ENCODE measurements at regions not wholly inside any gene's neighbourhood (a gene's known extent, or its start where the extent isn't known, plus 50 kb on each side); places are given as distances from the start of the nearest gene placed in this dataset.
"Not testable (repeated sequence)": the region's sequence is repeated elsewhere in the genome, so short reads cannot be mapped to it uniquely, and the experiment has no call there.

GRCh38 chr4:3596957-3597733 lies 64.9 kb upstream of the LRPAP1 start:
- DNase-seq; H3K4me1 ChIP-seq; H3K27me3 ChIP-seq (replicated peaks; ENCODE audit: control insufficient read depth, insufficient read depth, low read length); H3K9me3 ChIP-seq; H3K36me3 Mint-ChIP-seq (ENCODE audit: insufficient read depth, unreplicated experiment); POLR2A ChIA-PET; H3K4me1 Mint-ChIP-seq (ENCODE audit: low read depth, unreplicated experiment); H3K36me3 ChIP-seq (ENCODE audit: control insufficient read depth, insufficient read depth, low read length); CTCF ChIA-PET; H3K4me3 Mint-ChIP-seq (ENCODE audit: unreplicated experiment); intact Hi-C loops (cut with micrococcal nuclease; ENCODE audit: unreplicated experiment); BruUV-seq (replicated peaks); H3K27me3 Mint-ChIP-seq (ENCODE audit: insufficient read depth, unreplicated experiment); H3K27ac Mint-ChIP-seq (ENCODE audit: unreplicated experiment); H3K4me3 ChIP-seq (ENCODE audit: low read depth, low read length); H3K9me3 Mint-ChIP-seq (ENCODE audit: unreplicated experiment): not testable (repeated sequence)

GRCh38 chr4:3595627-3596291 lies 63.5 kb upstream of the LRPAP1 start:
- BruUV-seq (replicated peaks); H3K27me3 ChIP-seq (replicated peaks; ENCODE audit: control insufficient read depth, insufficient read depth, low read length); H3K9me3 ChIP-seq; H3K36me3 ChIP-seq (ENCODE audit: control insufficient read depth, insufficient read depth, low read length); H3K9me3 Mint-ChIP-seq (ENCODE audit: unreplicated experiment); CTCF ChIA-PET; intact Hi-C loops (cut with micrococcal nuclease; ENCODE audit: unreplicated experiment); POLR2A ChIA-PET; H3K36me3 Mint-ChIP-seq (ENCODE audit: insufficient read depth, unreplicated experiment); DNase-seq; H3K4me1 Mint-ChIP-seq (ENCODE audit: low read depth, unreplicated experiment); H3K4me1 ChIP-seq; H3K27me3 Mint-ChIP-seq (ENCODE audit: insufficient read depth, unreplicated experiment); H3K4me3 ChIP-seq (ENCODE audit: low read depth, low read length); H3K27ac Mint-ChIP-seq (ENCODE audit: unreplicated experiment); H3K4me3 Mint-ChIP-seq (ENCODE audit: unreplicated experiment): not testable (repeated sequence)

- H3K4me3 ChIP-seq (ENCODE audit: low read depth, low read length); DNase-seq; H3K4me1 Mint-ChIP-seq (ENCODE audit: low read depth, unreplicated experiment); H3K27me3 Mint-ChIP-seq (ENCODE audit: insufficient read depth, unreplicated experiment); CTCF ChIA-PET; H3K36me3 ChIP-seq (ENCODE audit: control insufficient read depth, insufficient read depth, low read length); H3K9me3 Mint-ChIP-seq (ENCODE audit: unreplicated experiment); BruUV-seq (replicated peaks); H3K9me3 ChIP-seq; intact Hi-C loops (cut with micrococcal nuclease; ENCODE audit: unreplicated experiment); H3K27me3 ChIP-seq (replicated peaks; ENCODE audit: control insufficient read depth, insufficient read depth, low read length); H3K27ac Mint-ChIP-seq (ENCODE audit: unreplicated experiment); H3K4me3 Mint-ChIP-seq (ENCODE audit: unreplicated experiment); H3K4me1 ChIP-seq; POLR2A ChIA-PET; H3K36me3 Mint-ChIP-seq (ENCODE audit: insufficient read depth, unreplicated experiment): not testable (repeated sequence)
Measured at GRCh38 chr4:3594751-3595150, 62.5 kb upstream of the LRPAP1 start.

- H3K27me3 Mint-ChIP-seq (ENCODE audit: insufficient read depth, unreplicated experiment); DNase-seq; H3K9me3 Mint-ChIP-seq (ENCODE audit: unreplicated experiment): not testable (repeated sequence)
Measured at GRCh38 chr4:3589946-3590924, 58.0 kb upstream of the LRPAP1 start.

GRCh38 chr4:3589379-3589778 lies 57.2 kb upstream of the LRPAP1 start:
- BruUV-seq (replicated peaks); CTCF ChIA-PET; H3K27ac Mint-ChIP-seq (ENCODE audit: unreplicated experiment); H3K4me1 ChIP-seq; H3K27me3 Mint-ChIP-seq (ENCODE audit: insufficient read depth, unreplicated experiment); H3K9me3 Mint-ChIP-seq (ENCODE audit: unreplicated experiment); H3K4me1 Mint-ChIP-seq (ENCODE audit: low read depth, unreplicated experiment); H3K27me3 ChIP-seq (replicated peaks; ENCODE audit: control insufficient read depth, insufficient read depth, low read length); DNase-seq; H3K4me3 Mint-ChIP-seq (ENCODE audit: unreplicated experiment); H3K9me3 ChIP-seq; H3K36me3 ChIP-seq (ENCODE audit: control insufficient read depth, insufficient read depth, low read length); intact Hi-C loops (cut with micrococcal nuclease; ENCODE audit: unreplicated experiment); POLR2A ChIA-PET; H3K36me3 Mint-ChIP-seq (ENCODE audit: insufficient read depth, unreplicated experiment); H3K4me3 ChIP-seq (ENCODE audit: low read depth, low read length): not testable (repeated sequence)

More at GRCh38 chr4:3589946-3590924, 58.0 kb upstream of the LRPAP1 start:
- BruUV-seq (replicated peaks); H3K36me3 ChIP-seq (ENCODE audit: control insufficient read depth, insufficient read depth, low read length); POLR2A ChIA-PET; H3K27me3 ChIP-seq (replicated peaks; ENCODE audit: control insufficient read depth, insufficient read depth, low read length); H3K4me3 ChIP-seq (ENCODE audit: low read depth, low read length); H3K36me3 Mint-ChIP-seq (ENCODE audit: insufficient read depth, unreplicated experiment); H3K4me1 Mint-ChIP-seq (ENCODE audit: low read depth, unreplicated experiment); H3K27ac Mint-ChIP-seq (ENCODE audit: unreplicated experiment); intact Hi-C loops (cut with micrococcal nuclease; ENCODE audit: unreplicated experiment); H3K4me3 Mint-ChIP-seq (ENCODE audit: unreplicated experiment); H3K9me3 ChIP-seq; CTCF ChIA-PET; H3K4me1 ChIP-seq: not testable (repeated sequence)

- H3K36me3 ChIP-seq (ENCODE audit: control insufficient read depth, insufficient read depth, low read length); POLR2A ChIA-PET; CTCF ChIA-PET; H3K27me3 Mint-ChIP-seq (ENCODE audit: insufficient read depth, unreplicated experiment); H3K9me3 Mint-ChIP-seq (ENCODE audit: unreplicated experiment); H3K36me3 Mint-ChIP-seq (ENCODE audit: insufficient read depth, unreplicated experiment); H3K4me1 Mint-ChIP-seq (ENCODE audit: low read depth, unreplicated experiment); H3K4me1 ChIP-seq; H3K27me3 ChIP-seq (replicated peaks; ENCODE audit: control insufficient read depth, insufficient read depth, low read length); intact Hi-C loops (cut with micrococcal nuclease; ENCODE audit: unreplicated experiment); H3K4me3 ChIP-seq (ENCODE audit: low read depth, low read length); H3K27ac Mint-ChIP-seq (ENCODE audit: unreplicated experiment); H3K9me3 ChIP-seq; BruUV-seq (replicated peaks); H3K4me3 Mint-ChIP-seq (ENCODE audit: unreplicated experiment); DNase-seq: not testable (repeated sequence)
Measured at GRCh38 chr4:3588517-3589194, 56.4 kb upstream of the LRPAP1 start.
